SK-N-SH treated with all-trans-retinoic acid at 6 μM for 48 hours (cell line): ENCODE measurements at regions not wholly inside any gene's neighbourhood (a gene's known extent, or its start where the extent isn't known, plus 50 kb on each side); places are given as distances from the start of the nearest gene placed in this dataset.

Experiments used
- ATAC-seq: fragments of 200-7000 bp; cut with Tn5 transposase; 3 replicates; pipeline ENCODE4 v1.9.1; 2020; ENCODE audit warnings: mild to moderate bottlenecking, moderate library complexity
- ARNTL ChIP-seq: fragments of 450-650 bp; formaldehyde crosslinking; IDR thresholded peaks from 2 replicates; pipeline ENCODE4 v1.5.0; 2020; ENCODE audit warnings: low read depth, mild to moderate bottlenecking, moderate library complexity, borderline replicate concordance
- BACH2 ChIP-seq: fragments of 250-450 bp; sonication (Bioruptor Pico); IDR thresholded peaks from 2 replicates; pipeline ENCODE4 v1.9.0; 2021; ENCODE audit warnings: mild to moderate bottlenecking, borderline replicate concordance
- CSDC2 ChIP-seq: fragments of 250-450 bp; sonication (Bioruptor Pico); IDR thresholded peaks from 2 replicates; pipeline ENCODE4 v1.5.0; 2020; ENCODE audit warnings: mild to moderate bottlenecking, moderate library complexity
- ESRRG ChIP-seq: fragments of 250-450 bp; sonication (Bioruptor Pico); IDR thresholded peaks from 2 replicates; pipeline ENCODE4 v1.6.1; 2021; ENCODE audit warnings: mild to moderate bottlenecking
- GLIS3 ChIP-seq: fragments of 250-450 bp; sonication (Bioruptor Pico); IDR thresholded peaks from 2 replicates; pipeline ENCODE4 v1.5.0; 2020; ENCODE audit warnings: mild to moderate bottlenecking, moderate library complexity
- ISL1 ChIP-seq: fragments of 250-450 bp; sonication (Bioruptor Pico); IDR thresholded peaks from 2 replicates; pipeline ENCODE4 v2.1.2; 2022; ENCODE audit warnings: mild to moderate bottlenecking, moderate library complexity
- OSR1 ChIP-seq: fragments of 250-450 bp; sonication (Bioruptor Pico); IDR thresholded peaks from 2 replicates; pipeline ENCODE4 v1.8.0; 2022; ENCODE audit warnings: moderate library complexity, mild to moderate bottlenecking, inconsistent platforms
- PPARA ChIP-seq: fragments of 250-450 bp; sonication (Bioruptor Pico); IDR thresholded peaks from 2 replicates; pipeline ENCODE4 v1.5.0; 2020; ENCODE audit warnings: mild to moderate bottlenecking, borderline replicate concordance
- RARB ChIP-seq: fragments of 250-450 bp; sonication (Bioruptor Pico); IDR thresholded peaks from 2 replicates; pipeline ENCODE4 v1.8.0; 2021; ENCODE audit warnings: mild to moderate bottlenecking, moderate library complexity
- SNAI2 ChIP-seq: fragments of 250-450 bp; sonication (Bioruptor Pico); IDR thresholded peaks from 2 replicates; pipeline ENCODE4 v1.5.0; 2020; ENCODE audit warnings: mild to moderate bottlenecking, moderate library complexity
- TOX ChIP-seq: fragments of 250-450 bp; sonication (Bioruptor Pico); IDR thresholded peaks from 2 replicates; pipeline ENCODE4 v1.8.0; 2021; ENCODE audit warnings: mild to moderate bottlenecking, moderate library complexity, borderline replicate concordance
- ZFP3 ChIP-seq: fragments of 250-450 bp; sonication (Bioruptor Pico); IDR thresholded peaks from 2 replicates; pipeline ENCODE4 v1.5.0; 2020; ENCODE audit warnings: mild to moderate bottlenecking, moderate library complexity
- ZNF565 ChIP-seq: fragments of 450-650 bp; formaldehyde crosslinking; conservative IDR thresholded peaks from 2 replicates; pipeline ENCODE4 v1.5.0; 2020; ENCODE audit warnings: low read depth, mild to moderate bottlenecking, moderate library complexity
- ZNF70 ChIP-seq: fragments of 450-650 bp; formaldehyde crosslinking; IDR thresholded peaks from 2 replicates; pipeline ENCODE4 v1.5.0; 2020; ENCODE audit warnings: mild to moderate bottlenecking, moderate library complexity
- ZNF8 ChIP-seq: fragments of 450-650 bp; formaldehyde crosslinking; IDR thresholded peaks from 2 replicates; pipeline ENCODE4 v1.5.0; 2020; ENCODE audit warnings: mild to moderate bottlenecking, moderate library complexity
- TF ChIP-seq, protein P1 (sequence below): fragments of 250-450 bp; sonication (Bioruptor Pico); IDR thresholded peaks from 2 replicates; pipeline ENCODE4 v1.8.0; 2021; ENCODE audit warnings: low read depth, mild to moderate bottlenecking, moderate library complexity, borderline replicate concordance
- TF ChIP-seq, protein P2 (sequence below): fragments of 250-450 bp; sonication (Bioruptor Pico); IDR thresholded peaks from 2 replicates; pipeline ENCODE4 v1.8.0; 2020; ENCODE audit warnings: mild to moderate bottlenecking, moderate library complexity, borderline replicate concordance
- TF ChIP-seq, protein P3 (sequence below): fragments of 250-450 bp; sonication (Bioruptor Pico); IDR thresholded peaks from 2 replicates; pipeline ENCODE4 v1.5.0; 2020; ENCODE audit warnings: mild to moderate bottlenecking, moderate library complexity
- TF ChIP-seq, protein P4 (sequence below): fragments of 250-450 bp; sonication (Bioruptor Pico); IDR thresholded peaks from 2 replicates; pipeline ENCODE4 v1.5.1; 2020; ENCODE audit warnings: low read depth, mild to moderate bottlenecking, moderate library complexity

DNA sequence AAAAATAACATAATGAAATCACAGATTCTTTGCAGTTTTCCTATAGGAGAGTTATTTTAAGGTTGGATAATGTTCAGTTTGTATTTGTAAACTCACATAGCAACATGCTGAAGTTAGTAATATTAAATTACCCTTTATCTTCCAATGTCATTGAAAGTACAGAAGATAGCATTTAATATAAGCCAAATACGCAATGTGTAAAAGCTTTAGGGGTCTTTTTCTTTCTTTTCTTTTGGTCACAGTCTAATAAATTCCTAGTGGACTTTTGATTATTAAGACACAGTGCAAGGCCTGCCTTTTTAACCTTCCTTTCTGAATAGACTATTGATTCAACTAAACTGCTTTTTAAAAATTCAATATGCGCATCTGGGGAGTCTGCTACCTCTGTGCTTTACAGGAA is 79.3 kb downstream of the OTOL1 start:
- TF ChIP-seq ZNF70 (CRISPR knock-in tag) = no peak
- TF ChIP-seq, protein P1, sequence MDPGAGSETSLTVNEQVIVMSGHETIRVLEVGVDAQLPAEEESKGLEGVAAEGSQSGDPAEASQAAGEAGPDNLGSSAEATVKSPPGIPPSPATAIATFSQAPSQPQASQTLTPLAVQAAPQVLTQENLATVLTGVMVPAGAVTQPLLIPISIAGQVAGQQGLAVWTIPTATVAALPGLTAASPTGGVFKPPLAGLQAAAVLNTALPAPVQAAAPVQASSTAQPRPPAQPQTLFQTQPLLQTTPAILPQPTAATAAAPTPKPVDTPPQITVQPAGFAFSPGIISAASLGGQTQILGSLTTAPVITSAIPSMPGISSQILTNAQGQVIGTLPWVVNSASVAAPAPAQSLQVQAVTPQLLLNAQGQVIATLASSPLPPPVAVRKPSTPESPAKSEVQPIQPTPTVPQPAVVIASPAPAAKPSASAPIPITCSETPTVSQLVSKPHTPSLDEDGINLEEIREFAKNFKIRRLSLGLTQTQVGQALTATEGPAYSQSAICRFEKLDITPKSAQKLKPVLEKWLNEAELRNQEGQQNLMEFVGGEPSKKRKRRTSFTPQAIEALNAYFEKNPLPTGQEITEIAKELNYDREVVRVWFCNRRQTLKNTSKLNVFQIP = no peak
- ATAC-seq = no peak

DNA sequence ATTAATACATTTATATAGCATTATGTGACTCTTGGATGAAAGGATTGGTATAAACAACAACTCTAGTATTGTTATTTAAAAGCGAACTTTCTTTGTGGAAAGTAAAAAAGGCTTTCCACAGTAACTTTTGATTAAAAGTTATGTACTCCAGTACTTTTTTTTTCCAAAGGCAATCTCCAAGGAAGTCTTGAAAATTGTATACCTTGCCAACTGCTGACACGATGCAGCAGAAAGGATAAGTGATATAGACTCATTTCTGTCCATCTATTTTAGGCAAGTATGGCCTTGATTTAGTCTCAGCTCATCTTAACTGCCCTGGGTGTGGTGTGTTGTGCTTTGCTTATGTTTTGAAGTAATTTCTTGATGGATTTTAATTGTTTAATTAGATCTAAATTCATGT is 79.7 kb downstream of the OTOL1 start:
- ATAC-seq = peak; percentile 20; the same call in 2 of the 3 replicates
- TF ChIP-seq ZFP3 (no peak), SNAI2 (CRISPR knock-in tag) (no peak), ZNF8 (CRISPR knock-in tag) (no peak), ZNF70 (CRISPR knock-in tag) (no peak), ZNF565 (CRISPR knock-in tag) (no peak), OSR1 (CRISPR knock-in tag) (no peak), RARB (CRISPR knock-in tag) (no peak), PPARA (CRISPR knock-in tag) (no peak), BACH2 (CRISPR knock-in tag) (no peak), ESRRG (CRISPR knock-in tag) (no peak), TOX (no peak), ARNTL (CRISPR knock-in tag) (no peak), GLIS3 (CRISPR knock-in tag) (no peak), CSDC2 (CRISPR knock-in tag) (no peak)
- TF ChIP-seq, protein P2, sequence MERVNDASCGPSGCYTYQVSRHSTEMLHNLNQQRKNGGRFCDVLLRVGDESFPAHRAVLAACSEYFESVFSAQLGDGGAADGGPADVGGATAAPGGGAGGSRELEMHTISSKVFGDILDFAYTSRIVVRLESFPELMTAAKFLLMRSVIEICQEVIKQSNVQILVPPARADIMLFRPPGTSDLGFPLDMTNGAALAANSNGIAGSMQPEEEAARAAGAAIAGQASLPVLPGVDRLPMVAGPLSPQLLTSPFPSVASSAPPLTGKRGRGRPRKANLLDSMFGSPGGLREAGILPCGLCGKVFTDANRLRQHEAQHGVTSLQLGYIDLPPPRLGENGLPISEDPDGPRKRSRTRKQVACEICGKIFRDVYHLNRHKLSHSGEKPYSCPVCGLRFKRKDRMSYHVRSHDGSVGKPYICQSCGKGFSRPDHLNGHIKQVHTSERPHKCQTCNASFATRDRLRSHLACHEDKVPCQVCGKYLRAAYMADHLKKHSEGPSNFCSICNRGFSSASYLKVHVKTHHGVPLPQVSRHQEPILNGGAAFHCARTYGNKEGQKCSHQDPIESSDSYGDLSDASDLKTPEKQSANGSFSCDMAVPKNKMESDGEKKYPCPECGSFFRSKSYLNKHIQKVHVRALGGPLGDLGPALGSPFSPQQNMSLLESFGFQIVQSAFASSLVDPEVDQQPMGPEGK (CRISPR knock-in tag) = no peak
- TF ChIP-seq, protein P1 = no peak
- TF ChIP-seq, protein P3, sequence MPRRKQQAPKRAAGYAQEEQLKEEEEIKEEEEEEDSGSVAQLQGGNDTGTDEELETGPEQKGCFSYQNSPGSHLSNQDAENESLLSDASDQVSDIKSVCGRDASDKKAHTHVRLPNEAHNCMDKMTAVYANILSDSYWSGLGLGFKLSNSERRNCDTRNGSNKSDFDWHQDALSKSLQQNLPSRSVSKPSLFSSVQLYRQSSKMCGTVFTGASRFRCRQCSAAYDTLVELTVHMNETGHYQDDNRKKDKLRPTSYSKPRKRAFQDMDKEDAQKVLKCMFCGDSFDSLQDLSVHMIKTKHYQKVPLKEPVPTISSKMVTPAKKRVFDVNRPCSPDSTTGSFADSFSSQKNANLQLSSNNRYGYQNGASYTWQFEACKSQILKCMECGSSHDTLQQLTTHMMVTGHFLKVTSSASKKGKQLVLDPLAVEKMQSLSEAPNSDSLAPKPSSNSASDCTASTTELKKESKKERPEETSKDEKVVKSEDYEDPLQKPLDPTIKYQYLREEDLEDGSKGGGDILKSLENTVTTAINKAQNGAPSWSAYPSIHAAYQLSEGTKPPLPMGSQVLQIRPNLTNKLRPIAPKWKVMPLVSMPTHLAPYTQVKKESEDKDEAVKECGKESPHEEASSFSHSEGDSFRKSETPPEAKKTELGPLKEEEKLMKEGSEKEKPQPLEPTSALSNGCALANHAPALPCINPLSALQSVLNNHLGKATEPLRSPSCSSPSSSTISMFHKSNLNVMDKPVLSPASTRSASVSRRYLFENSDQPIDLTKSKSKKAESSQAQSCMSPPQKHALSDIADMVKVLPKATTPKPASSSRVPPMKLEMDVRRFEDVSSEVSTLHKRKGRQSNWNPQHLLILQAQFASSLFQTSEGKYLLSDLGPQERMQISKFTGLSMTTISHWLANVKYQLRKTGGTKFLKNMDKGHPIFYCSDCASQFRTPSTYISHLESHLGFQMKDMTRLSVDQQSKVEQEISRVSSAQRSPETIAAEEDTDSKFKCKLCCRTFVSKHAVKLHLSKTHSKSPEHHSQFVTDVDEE = no peak
- TF ChIP-seq, protein P4, sequence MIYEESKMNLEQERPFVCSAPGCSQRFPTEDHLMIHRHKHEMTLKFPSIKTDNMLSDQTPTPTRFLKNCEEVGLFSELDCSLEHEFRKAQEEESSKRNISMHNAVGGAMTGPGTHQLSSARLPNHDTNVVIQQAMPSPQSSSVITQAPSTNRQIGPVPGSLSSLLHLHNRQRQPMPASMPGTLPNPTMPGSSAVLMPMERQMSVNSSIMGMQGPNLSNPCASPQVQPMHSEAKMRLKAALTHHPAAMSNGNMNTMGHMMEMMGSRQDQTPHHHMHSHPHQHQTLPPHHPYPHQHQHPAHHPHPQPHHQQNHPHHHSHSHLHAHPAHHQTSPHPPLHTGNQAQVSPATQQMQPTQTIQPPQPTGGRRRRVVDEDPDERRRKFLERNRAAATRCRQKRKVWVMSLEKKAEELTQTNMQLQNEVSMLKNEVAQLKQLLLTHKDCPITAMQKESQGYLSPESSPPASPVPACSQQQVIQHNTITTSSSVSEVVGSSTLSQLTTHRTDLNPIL (CRISPR knock-in tag) = no peak
- TF ChIP-seq, all 23 proteins: peak for 0

DNA sequence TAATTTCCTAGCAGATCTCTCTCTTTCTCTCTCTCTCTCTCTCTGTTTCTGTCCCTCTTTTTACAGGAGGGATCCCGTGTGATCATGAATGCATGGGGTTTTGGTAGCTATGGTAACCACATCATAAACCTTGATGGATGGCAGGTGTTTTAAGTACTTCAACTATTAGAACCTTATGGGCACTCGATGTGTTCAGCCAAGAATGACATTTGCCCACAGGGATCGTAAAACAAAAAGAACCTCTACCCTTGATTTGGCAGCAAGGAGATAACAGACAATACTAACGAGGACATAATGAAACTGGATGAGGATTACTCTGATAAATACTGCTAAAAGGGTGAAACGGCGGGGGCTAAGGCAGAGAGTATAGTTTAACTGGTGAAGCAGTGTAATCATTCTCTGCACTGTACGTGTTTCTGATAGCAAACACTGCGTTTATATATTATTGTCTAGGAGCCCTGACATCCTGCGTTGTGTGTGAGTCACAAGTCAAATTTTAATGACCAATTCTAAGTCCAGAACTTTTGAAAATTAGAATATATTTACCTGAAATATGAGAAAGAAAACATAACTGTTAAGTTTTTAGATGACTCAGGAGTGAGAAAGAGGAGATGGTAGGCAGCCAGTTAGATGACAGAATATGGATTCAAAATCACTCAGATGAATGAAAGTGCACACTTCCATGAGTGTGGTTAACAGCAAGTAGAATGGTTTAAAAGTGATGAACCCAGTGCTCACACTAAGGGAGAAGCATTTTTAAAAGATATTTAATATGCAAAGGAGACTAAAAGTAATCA is 80.3 kb downstream of the OTOL1 start:
- ATAC-seq = peak; percentile 89
- TF ChIP-seq ISL1 (peak; percentile 55; the same call in 1 of the 2 replicates), OSR1 (CRISPR knock-in tag) (no peak), ZNF8 (CRISPR knock-in tag) (no peak)

DNA sequence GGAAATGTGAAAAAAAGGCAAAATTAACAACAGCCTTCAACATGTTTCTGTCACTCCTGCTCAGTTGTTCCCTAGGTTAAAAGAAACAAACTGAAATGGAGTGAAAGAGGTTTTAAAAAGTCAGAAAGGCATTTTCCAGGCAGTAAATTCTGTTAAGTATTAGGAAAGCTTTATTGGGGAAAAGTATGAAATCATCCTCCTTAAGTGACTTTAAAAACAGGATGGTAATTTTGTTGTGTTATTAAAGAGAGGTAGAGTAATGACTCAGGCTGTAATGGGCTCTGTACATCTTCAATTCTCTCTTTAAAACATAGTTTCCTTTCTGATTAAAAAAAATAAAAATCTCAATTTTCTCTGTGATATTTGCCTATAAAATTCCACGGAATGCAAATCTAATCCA is 81.1 kb downstream of the OTOL1 start:
- TF ChIP-seq ISL1 = peak; percentile 81
- no peak for TF ChIP-seq PPARA (CRISPR knock-in tag)
- ATAC-seq = peak; percentile 50
